ENCODE measurements at regions not wholly inside any gene's neighbourhood (a gene's known extent, or its start where the extent isn't known, plus 50 kb on each side); places are given as distances from the start of the nearest gene placed in this dataset.

GRCh38 chr10:2746638-2747037 is 320.7 kb upstream of the PFKP start:
- TF ChIP-seq CTCF (IDR thresholded peaks at IDR 0.05) (no peak), POLR2A (IDR thresholded peaks at IDR 0.05) (no peak)
